Left colon (tissue), 2 donors: ENCODE measurements at regions not wholly inside any gene's neighbourhood (a gene's known extent, or its start where the extent isn't known, plus 50 kb on each side); places are given as distances from the start of the nearest gene placed in this dataset.

Experiments
- ATAC-seq: fragments of 200-7000 bp; cut with Tn5 transposase; one replicate; pipeline ENCODE4 v1.9.1; 2020; ENCODE audit warnings: mild to moderate bottlenecking, moderate library complexity
- DNase-seq, 2 donors: peaks; one replicate each; pipeline ENCODE4 v3.0.0-alpha.2; 2020
- intact Hi-C, 2 donors: fragments of 100-400 bp; cut with DNase I in 1 of 2; cut with micrococcal nuclease in 1 of 2; formaldehyde crosslinking; loops; one replicate each; pipeline versions ENCODE4 v1.11.2 to v1.14.0; 2022; cut with DNase I, micrococcal nuclease
- donor health status: DM: no; HTN: no; CAD: no.
- donor health status: DM: yes; HTN: yes; CAD: no.

GRCh38 chr9:97747201-97747965, 50.2 kb upstream of the XPA start:
- DNase-seq (no peak), ATAC-seq (no peak)
- intact Hi-C loops = no loop called here

GRCh38 chr9:97748525-97748924, 51.4 kb upstream of the XPA start:
- ATAC-seq = no peak
- no peak for DNase-seq
- intact Hi-C loops = no loop called here

- intact Hi-C loops = no loop called here
- ATAC-seq = no peak
- DNase-seq = no peak
Observed at GRCh38 chr9:97749928-97750327, 52.8 kb upstream of the XPA start.

- ATAC-seq (peak; percentile 45), DNase-seq (no peak)
- intact Hi-C loops = no loop called here
Observed at GRCh38 chr9:97751531-97751930, 54.4 kb upstream of the XPA start.

GRCh38 chr9:97752274-97752673, 55.1 kb upstream of the XPA start:
- intact Hi-C loops = no loop called here
- DNase-seq (no peak), ATAC-seq (no peak)

GRCh38 chr9:97753364-97753763, 56.2 kb upstream of the XPA start:
- intact Hi-C loops = no loop called here
- DNase-seq (no peak), ATAC-seq (no peak)

- intact Hi-C loops = no loop called here
- ATAC-seq (no peak), DNase-seq (no peak)
Observed at GRCh38 chr9:97753975-97754374, 56.8 kb upstream of the XPA start.

GRCh38 chr9:97755618-97756267, 58.6 kb upstream of the XPA start:
- intact Hi-C loops = no loop called here
- no peak for ATAC-seq
- DNase-seq = no peak

GRCh38 chr9:97756991-97757390, 59.9 kb upstream of the XPA start:
- DNase-seq (no peak), ATAC-seq (no peak)
- intact Hi-C loops = no loop called here

GRCh38 chr9:97758334-97758916, 61.3 kb upstream of the XPA start:
- no peak for ATAC-seq
- intact Hi-C loops = no loop called here
- DNase-seq = no peak

- no peak for DNase-seq
- ATAC-seq = peak; percentile 64
- intact Hi-C loops = no loop called here
Observed at GRCh38 chr9:97759581-97760288, 62.6 kb upstream of the XPA start.

- intact Hi-C loops = no loop called here
- ATAC-seq = peak; percentile 48
- no peak for DNase-seq
Observed at GRCh38 chr9:97761056-97761598, 64.0 kb upstream of the XPA start.

- DNase-seq (no peak), ATAC-seq (no peak)
- intact Hi-C loops = no loop called here
Observed at GRCh38 chr9:97761879-97762278, 64.7 kb upstream of the XPA start.

GRCh38 chr9:97763874-97764273, 66.7 kb upstream of the XPA start:
- intact Hi-C loops = no loop called here
- ATAC-seq (no peak), DNase-seq (no peak)

GRCh38 chr9:97766092-97766491, 69.0 kb upstream of the XPA start:
- intact Hi-C loops = no loop called here
- ATAC-seq (no peak), DNase-seq (no peak)

GRCh38 chr9:97766610-97767009, 69.5 kb upstream of the XPA start:
- intact Hi-C loops = no loop called here
- DNase-seq = no peak
- ATAC-seq = no peak

GRCh38 chr9:97767891-97768290, 70.8 kb upstream of the XPA start:
- DNase-seq (no peak), ATAC-seq (no peak)
- intact Hi-C loops = no loop called here

GRCh38 chr9:97768746-97769145, 71.6 kb upstream of the XPA start:
- intact Hi-C loops = no loop called here
- ATAC-seq = no peak
- DNase-seq = no peak

- DNase-seq (no peak), ATAC-seq (no peak)
- intact Hi-C loops = no loop called here
Observed at GRCh38 chr9:97769208-97769607, 72.1 kb upstream of the XPA start.
